ENCODE measurements at regions not wholly inside any gene's neighbourhood (a gene's known extent, or its start where the extent isn't known, plus 50 kb on each side); places are given as distances from the start of the nearest gene placed in this dataset.

DNA sequence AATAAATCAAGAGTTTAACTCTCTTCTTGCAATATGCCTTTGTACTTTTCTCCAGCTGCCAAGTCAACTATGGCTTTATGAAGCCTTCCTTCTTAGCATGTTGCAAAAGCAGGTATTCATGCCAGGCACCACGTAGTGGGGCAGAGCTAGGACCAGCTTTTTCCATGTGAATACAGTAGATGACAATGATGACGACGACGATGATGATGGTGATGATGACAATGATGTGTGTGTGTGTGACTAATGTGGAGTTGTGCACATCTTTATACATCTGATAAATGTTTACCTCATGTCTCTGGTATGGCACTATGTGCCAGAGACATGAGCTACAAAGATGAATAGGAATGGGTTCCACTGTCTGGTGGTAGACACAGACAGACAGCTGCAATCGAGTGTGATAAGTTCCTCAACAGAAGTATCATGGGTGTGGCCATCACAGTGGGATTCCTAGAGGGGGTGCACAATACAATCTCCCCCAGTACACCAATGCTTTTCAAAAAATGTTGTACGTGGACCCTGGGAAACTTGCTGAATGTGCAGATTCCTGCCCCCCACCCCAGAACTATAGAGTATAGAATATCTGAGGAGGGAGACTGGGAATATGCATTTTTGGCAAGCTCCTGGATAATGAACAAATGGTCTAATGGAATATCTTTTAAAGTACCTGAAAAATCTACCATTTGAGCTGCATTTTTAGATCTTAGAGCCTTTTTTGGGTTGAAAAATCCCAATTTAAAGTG is 183.4 kb downstream of the ABCC12 start:
- no peak overlapping the region for H3K4me2 ChIP-seq (ENCODE audit: low read length)
- H3K4ac ChIP-seq (ENCODE audit: low read depth, low read length), result no peak overlapping the region
- no peak overlapping the region for H3K27ac ChIP-seq (ENCODE audit: low read depth, low read length)
- H3K18ac ChIP-seq (ENCODE audit: low read length), result no peak overlapping the region
- H3K9me3 ChIP-seq (ENCODE audit: insufficient read depth, low read depth, low read length), result no peaks in the 10 kb centered on the region
- no peak overlapping the region for H2AFZ ChIP-seq (ENCODE audit: insufficient read depth, low read length, poor library complexity)
- H4K12ac ChIP-seq (ENCODE audit: low read depth, low read length), result no peak overlapping the region
- no peak overlapping the region for H2BK12ac ChIP-seq (ENCODE audit: low read length)
- no peaks in the 10 kb centered on the region for H3K79me1 ChIP-seq (ENCODE audit: low read length)
- H2BK120ac ChIP-seq (ENCODE audit: insufficient read depth, low read length, poor library complexity), result no peak overlapping the region
- no peak overlapping the region for H4K8ac ChIP-seq (ENCODE audit: low read depth, low read length)
- no CpG with 5 or more reads among the region's 6 CpGs for WGBS (ENCODE audit: extremely low coverage, insufficient coverage, insufficient read length)
- no peak overlapping the region for H3K9ac ChIP-seq (ENCODE audit: low read length)
- H3K4me3 ChIP-seq (ENCODE audit: low read depth, low read length), result no peak overlapping the region
- H3K14ac ChIP-seq (ENCODE audit: low read length), result no peak overlapping the region
- H3K23ac ChIP-seq (ENCODE audit: low read length), result no peak overlapping the region
- H3K36me3 ChIP-seq (ENCODE audit: control insufficient read depth in 1 of 2, insufficient read depth in 2 of 2, low read length in 2 of 2), result no peaks in the 10 kb centered on the region
- DNase-seq, result peak in 1 of 2 donors; percentile 28
- H2BK5ac ChIP-seq (ENCODE audit: low read depth, low read length, poor library complexity), result no peak overlapping the region
- no peaks in the 10 kb centered on the region for H3K4me1 ChIP-seq (ENCODE audit: control insufficient read depth in 1 of 2, insufficient read depth in 2 of 2, low read length in 2 of 2)
- H2AK5ac ChIP-seq (ENCODE audit: low read length), result no peak overlapping the region
- no peaks in the 10 kb centered on the region for H3K27me3 ChIP-seq (ENCODE audit: insufficient read depth, low read length)
- no peaks in the 10 kb centered on the region for H3K79me2 ChIP-seq (ENCODE audit: control insufficient read depth, insufficient read depth, low read length, poor library complexity)
- no peak overlapping the region for H4K91ac ChIP-seq (ENCODE audit: low read depth, low read length)

DNA sequence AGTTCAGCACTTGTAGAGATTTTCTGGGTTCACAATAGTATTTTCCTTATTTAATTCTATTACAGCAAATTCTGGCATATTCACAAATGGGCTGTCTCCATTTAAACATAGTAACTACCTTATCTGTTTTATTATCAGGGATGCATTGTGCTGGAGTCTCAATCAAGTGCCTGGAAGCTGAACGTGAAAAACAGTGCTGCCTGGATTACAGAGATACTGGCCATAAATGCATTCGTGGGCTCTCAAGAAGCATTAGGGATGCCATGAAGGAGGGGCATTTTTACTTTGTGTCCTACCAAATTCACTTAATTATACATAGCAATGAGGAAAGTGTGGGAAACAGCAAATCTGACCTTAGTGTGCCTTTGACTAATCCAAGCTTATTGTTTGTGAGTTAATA is 184.6 kb downstream of the ABCC12 start:
- H3K14ac ChIP-seq (ENCODE audit: low read length), result no peak overlapping the region
- no peak overlapping the region for H3K23ac ChIP-seq (ENCODE audit: low read length)
- H3K27ac ChIP-seq (ENCODE audit: low read depth, low read length), result no peak overlapping the region
- H3K27me3 ChIP-seq (ENCODE audit: insufficient read depth, low read length), result no peaks in the 10 kb centered on the region
- H3K4me1 ChIP-seq (ENCODE audit: control insufficient read depth in 1 of 2, insufficient read depth in 2 of 2, low read length in 2 of 2), result no peaks in the 10 kb centered on the region
- H2BK5ac ChIP-seq (ENCODE audit: low read depth, low read length, poor library complexity), result no peak overlapping the region
- H3K4me3 ChIP-seq (ENCODE audit: low read depth, low read length), result no peak overlapping the region
- H3K4ac ChIP-seq (ENCODE audit: low read depth, low read length), result no peak overlapping the region
- no peak overlapping the region for H4K91ac ChIP-seq (ENCODE audit: low read depth, low read length)
- no CpG with 5 or more reads among the region's 2 CpGs for WGBS (ENCODE audit: extremely low coverage, insufficient coverage, insufficient read length)
- no peak for DNase-seq
- no peak overlapping the region for H2AFZ ChIP-seq (ENCODE audit: insufficient read depth, low read length, poor library complexity)
- no peaks in the 10 kb centered on the region for H3K79me1 ChIP-seq (ENCODE audit: low read length)
- H2BK120ac ChIP-seq (ENCODE audit: insufficient read depth, low read length, poor library complexity), result no peak overlapping the region
- H2AK5ac ChIP-seq (ENCODE audit: low read length), result no peak overlapping the region
- no peak overlapping the region for H3K4me2 ChIP-seq (ENCODE audit: low read length)
- no peaks in the 10 kb centered on the region for H3K79me2 ChIP-seq (ENCODE audit: control insufficient read depth, insufficient read depth, low read length, poor library complexity)
- no peak overlapping the region for H4K12ac ChIP-seq (ENCODE audit: low read depth, low read length)
- no peaks in the 10 kb centered on the region for H3K36me3 ChIP-seq (ENCODE audit: control insufficient read depth in 1 of 2, insufficient read depth in 2 of 2, low read length in 2 of 2)
- H4K8ac ChIP-seq (ENCODE audit: low read depth, low read length), result no peak overlapping the region
- no peak overlapping the region for H2BK12ac ChIP-seq (ENCODE audit: low read length)
- H3K18ac ChIP-seq (ENCODE audit: low read length), result no peak overlapping the region
- H3K9ac ChIP-seq (ENCODE audit: low read length), result no peak overlapping the region
- H3K9me3 ChIP-seq (ENCODE audit: insufficient read depth, low read depth, low read length), result no peaks in the 10 kb centered on the region

DNA sequence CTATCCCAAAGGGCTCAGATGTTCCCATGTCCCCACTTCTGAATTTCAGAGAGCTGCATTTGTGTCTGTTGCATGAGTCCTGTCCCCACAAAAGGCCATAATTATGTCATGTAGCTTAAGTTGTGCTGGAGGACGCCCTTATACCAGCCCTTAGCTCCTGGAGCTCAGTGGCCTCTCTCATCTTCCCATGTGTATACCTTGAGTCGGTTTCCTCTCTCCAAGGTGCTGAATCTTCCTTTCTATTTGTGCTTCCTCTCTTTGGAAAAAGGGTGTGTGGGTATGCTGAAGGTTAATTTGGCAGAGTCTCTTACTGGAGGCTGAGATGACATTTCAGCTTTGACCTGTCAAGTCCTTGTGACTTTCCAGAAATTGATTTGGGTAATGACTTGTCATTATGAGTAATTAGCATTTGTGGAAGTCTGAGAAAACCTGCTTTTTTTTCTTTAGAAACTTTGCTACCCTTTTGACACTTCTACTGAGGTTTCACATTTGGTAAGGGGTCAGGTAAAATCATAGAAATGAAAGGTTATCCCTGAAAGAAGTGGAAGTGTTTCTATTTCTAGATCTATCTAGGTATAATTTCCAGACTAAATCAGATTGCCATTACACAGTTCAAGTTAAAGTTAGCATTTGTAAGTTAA is 185.4 kb downstream of the ABCC12 start:
- Histone ChIP-seq H2BK5ac (ENCODE audit: low read depth, low read length, poor library complexity) (no peak overlapping the region), H3K4ac (ENCODE audit: low read depth, low read length) (no peak overlapping the region), H3K4me3 (ENCODE audit: low read depth, low read length) (no peak overlapping the region), H2BK120ac (ENCODE audit: insufficient read depth, low read length, poor library complexity) (no peak overlapping the region), H2BK12ac (ENCODE audit: low read length) (no peak overlapping the region), H3K4me1 (ENCODE audit: control insufficient read depth in 1 of 2, insufficient read depth in 2 of 2, low read length in 2 of 2) (no peaks in the 10 kb centered on the region), H3K9ac (ENCODE audit: low read length) (no peak overlapping the region), H3K27me3 (ENCODE audit: insufficient read depth, low read length) (no peaks in the 10 kb centered on the region), H3K79me1 (ENCODE audit: low read length) (no peaks in the 10 kb centered on the region), H3K4me2 (ENCODE audit: low read length) (no peak overlapping the region), H3K14ac (ENCODE audit: low read length) (no peak overlapping the region), H2AFZ (ENCODE audit: insufficient read depth, low read length, poor library complexity) (no peak overlapping the region), H3K23ac (ENCODE audit: low read length) (no peak overlapping the region), H4K91ac (ENCODE audit: low read depth, low read length) (no peak overlapping the region), H3K9me3 (ENCODE audit: insufficient read depth, low read depth, low read length) (no peaks in the 10 kb centered on the region), H3K79me2 (ENCODE audit: control insufficient read depth, insufficient read depth, low read length, poor library complexity) (no peaks in the 10 kb centered on the region), H4K12ac (ENCODE audit: low read depth, low read length) (no peak overlapping the region), H2AK5ac (ENCODE audit: low read length) (no peak overlapping the region), H3K36me3 (ENCODE audit: control insufficient read depth in 1 of 2, insufficient read depth in 2 of 2, low read length in 2 of 2) (no peaks in the 10 kb centered on the region), H3K18ac (ENCODE audit: low read length) (no peak overlapping the region), H4K8ac (ENCODE audit: low read depth, low read length) (no peak overlapping the region), H3K27ac (ENCODE audit: low read depth, low read length) (no peak overlapping the region)
- no CpG with 5 or more reads among the region's 2 CpGs for WGBS (ENCODE audit: extremely low coverage, insufficient coverage, insufficient read length)
- DNase-seq, result peak; percentile 14 to 78

DNA sequence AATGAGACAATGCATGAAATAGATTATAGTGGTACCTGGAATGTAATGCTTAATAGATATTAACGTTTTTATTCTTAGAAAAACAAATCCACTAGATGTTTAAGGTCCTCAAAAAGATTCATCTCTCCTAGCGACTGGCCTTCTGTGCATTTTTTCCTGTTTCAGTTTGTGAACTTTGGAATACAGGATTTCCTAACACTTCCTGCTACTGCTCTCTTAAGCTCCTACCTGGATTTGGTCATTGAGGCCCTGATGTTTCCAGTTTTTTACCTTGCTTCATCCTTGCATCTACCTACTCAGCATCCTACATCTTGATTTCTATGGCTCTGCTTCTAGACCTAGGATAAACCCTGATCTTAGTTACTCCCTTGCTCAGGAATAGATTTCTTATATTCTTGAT is 188.4 kb downstream of the ABCC12 start:
- Histone ChIP-seq H4K8ac (ENCODE audit: low read depth, low read length) (no peak overlapping the region), H3K36me3 (ENCODE audit: control insufficient read depth in 1 of 2, insufficient read depth in 2 of 2, low read length in 2 of 2) (no peaks in the 10 kb centered on the region), H3K9ac (ENCODE audit: low read length) (no peak overlapping the region), H4K91ac (ENCODE audit: low read depth, low read length) (no peak overlapping the region), H3K23ac (ENCODE audit: low read length) (no peak overlapping the region), H2BK120ac (ENCODE audit: insufficient read depth, low read length, poor library complexity) (no peak overlapping the region), H2AK5ac (ENCODE audit: low read length) (no peak overlapping the region), H3K79me2 (ENCODE audit: control insufficient read depth, insufficient read depth, low read length, poor library complexity) (no peaks in the 10 kb centered on the region), H3K4me1 (ENCODE audit: control insufficient read depth in 1 of 2, insufficient read depth in 2 of 2, low read length in 2 of 2) (no peaks in the 10 kb centered on the region), H2AFZ (ENCODE audit: insufficient read depth, low read length, poor library complexity) (no peak overlapping the region), H2BK12ac (ENCODE audit: low read length) (no peak overlapping the region), H3K79me1 (ENCODE audit: low read length) (no peaks in the 10 kb centered on the region), H3K14ac (ENCODE audit: low read length) (no peak overlapping the region), H2BK5ac (ENCODE audit: low read depth, low read length, poor library complexity) (no peak overlapping the region), H3K18ac (ENCODE audit: low read length) (no peak overlapping the region), H3K27me3 (ENCODE audit: insufficient read depth, low read length) (no peaks in the 10 kb centered on the region), H3K27ac (ENCODE audit: low read depth, low read length) (no peak overlapping the region), H3K4me3 (ENCODE audit: low read depth, low read length) (no peak overlapping the region), H3K4me2 (ENCODE audit: low read length) (no peak overlapping the region), H3K9me3 (ENCODE audit: insufficient read depth, low read depth, low read length) (no peaks in the 10 kb centered on the region), H4K12ac (ENCODE audit: low read depth, low read length) (no peak overlapping the region), H3K4ac (ENCODE audit: low read depth, low read length) (no peak overlapping the region)
- no peak for DNase-seq
- no CpG with 5 or more reads among the region's 2 CpGs for WGBS (ENCODE audit: extremely low coverage, insufficient coverage, insufficient read length)

Measured in trophoblast cell (in vitro differentiated cells and primary cell).